WTC11 (cell line): ENCODE measurements at regions not wholly inside any gene's neighbourhood (a gene's known extent, or its start where the extent isn't known, plus 50 kb on each side); places are given as distances from the start of the nearest gene placed in this dataset.
"Not testable (repeated sequence)": the region's sequence is repeated elsewhere in the genome, so short reads cannot be mapped to it uniquely, and the experiment has no call there.

ENCODE experiments used
- CREM ChIP-seq: sonication (generic); formaldehyde crosslinking; IDR thresholded peaks from 2 replicates; pipeline ENCODE4 v1.8.1; 2022; ENCODE audit warnings: mild to moderate bottlenecking, missing genetic modification reagents, moderate library complexity
- E2F1 ChIP-seq: sonication (generic); formaldehyde crosslinking; IDR thresholded peaks from 2 replicates; pipeline ENCODE4 v1.8.0; 2022; ENCODE audit warnings: mild to moderate bottlenecking, missing genetic modification reagents
- E2F5 ChIP-seq: sonication (generic); formaldehyde crosslinking; IDR thresholded peaks from 2 replicates; pipeline ENCODE4 v1.8.1; 2022; ENCODE audit warnings: mild to moderate bottlenecking, moderate library complexity, missing genetic modification reagents
- EMX1 ChIP-seq: fragments of 250-450 bp; sonication (Bioruptor Pico); IDR thresholded peaks from 2 replicates; pipeline ENCODE4 v1.8.0; 2021; ENCODE audit warnings: mild to moderate bottlenecking
- JUN ChIP-seq: sonication (generic); formaldehyde crosslinking; IDR thresholded peaks from 2 replicates; pipeline ENCODE4 v1.8.0; 2023; ENCODE audit warnings: mild to moderate bottlenecking, missing genetic modification reagents
- NFYB ChIP-seq: sonication (generic); formaldehyde crosslinking; conservative IDR thresholded peaks from 2 replicates; pipeline ENCODE4 v1.8.0; 2022; ENCODE audit warnings: low read depth, missing genetic modification reagents
- NR2C2 ChIP-seq: sonication (generic); formaldehyde crosslinking; IDR thresholded peaks from 2 replicates; pipeline ENCODE4 v1.8.0; 2022; ENCODE audit warnings: mild to moderate bottlenecking, missing genetic modification reagents
- PREB ChIP-seq: sonication (generic); formaldehyde crosslinking; IDR thresholded peaks from 2 replicates; pipeline ENCODE4 v1.8.1; 2022; ENCODE audit warnings: mild to moderate bottlenecking, missing genetic modification reagents, moderate library complexity, borderline replicate concordance
- SMAD3 ChIP-seq: sonication (generic); formaldehyde crosslinking; IDR thresholded peaks from 2 replicates; pipeline ENCODE4 v1.8.0; 2022; ENCODE audit warnings: missing genetic modification reagents, mild to moderate bottlenecking, borderline replicate concordance
- SP1 ChIP-seq: sonication (generic); formaldehyde crosslinking; conservative IDR thresholded peaks from 2 replicates; pipeline ENCODE4 v1.8.1; 2022; ENCODE audit warnings: missing genetic modification reagents
- USF1 ChIP-seq: sonication (generic); formaldehyde crosslinking; IDR thresholded peaks from 2 replicates; pipeline ENCODE4 v1.8.0; 2022; ENCODE audit warnings: mild to moderate bottlenecking, missing genetic modification reagents
- TF ChIP-seq, protein P1 (sequence below): fragments of 200-600 bp; IDR thresholded peaks from 2 replicates; pipeline ENCODE4 v1.8.0; 2022; ENCODE audit warnings: antibody characterized with exemption
- TF ChIP-seq, protein P2 (sequence below): sonication (generic); formaldehyde crosslinking; conservative IDR thresholded peaks from 2 replicates; pipeline ENCODE4 v1.8.1; 2023; ENCODE audit warnings: mild to moderate bottlenecking, low read depth, missing genetic modification reagents, moderate library complexity
- TF ChIP-seq, protein P3 (sequence below): sonication (generic); formaldehyde crosslinking; IDR thresholded peaks from 2 replicates; pipeline ENCODE4 v1.8.1; 2022; ENCODE audit warnings: missing genetic modification reagents, borderline replicate concordance

DNA sequence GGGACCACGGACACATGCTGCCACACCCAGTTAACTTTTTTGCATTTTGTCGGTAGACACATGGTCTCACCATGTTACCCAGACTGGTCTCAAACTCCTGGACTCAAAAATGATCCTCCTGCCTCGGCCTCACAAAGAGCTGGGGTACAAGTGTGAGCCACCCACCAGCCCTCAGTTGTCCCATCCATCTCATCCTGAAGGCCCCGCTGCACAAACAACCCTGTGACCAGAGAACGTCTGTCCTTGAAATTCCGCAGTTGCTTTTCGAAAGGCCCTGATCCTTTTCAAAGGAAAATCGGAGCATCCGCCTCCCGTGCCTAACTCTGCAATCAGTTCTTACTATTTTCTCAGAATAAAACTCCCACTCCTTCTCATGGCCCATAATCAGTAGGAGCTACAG is 138.3 kb upstream of the USP29 start:
- TF ChIP-seq, protein P1, sequence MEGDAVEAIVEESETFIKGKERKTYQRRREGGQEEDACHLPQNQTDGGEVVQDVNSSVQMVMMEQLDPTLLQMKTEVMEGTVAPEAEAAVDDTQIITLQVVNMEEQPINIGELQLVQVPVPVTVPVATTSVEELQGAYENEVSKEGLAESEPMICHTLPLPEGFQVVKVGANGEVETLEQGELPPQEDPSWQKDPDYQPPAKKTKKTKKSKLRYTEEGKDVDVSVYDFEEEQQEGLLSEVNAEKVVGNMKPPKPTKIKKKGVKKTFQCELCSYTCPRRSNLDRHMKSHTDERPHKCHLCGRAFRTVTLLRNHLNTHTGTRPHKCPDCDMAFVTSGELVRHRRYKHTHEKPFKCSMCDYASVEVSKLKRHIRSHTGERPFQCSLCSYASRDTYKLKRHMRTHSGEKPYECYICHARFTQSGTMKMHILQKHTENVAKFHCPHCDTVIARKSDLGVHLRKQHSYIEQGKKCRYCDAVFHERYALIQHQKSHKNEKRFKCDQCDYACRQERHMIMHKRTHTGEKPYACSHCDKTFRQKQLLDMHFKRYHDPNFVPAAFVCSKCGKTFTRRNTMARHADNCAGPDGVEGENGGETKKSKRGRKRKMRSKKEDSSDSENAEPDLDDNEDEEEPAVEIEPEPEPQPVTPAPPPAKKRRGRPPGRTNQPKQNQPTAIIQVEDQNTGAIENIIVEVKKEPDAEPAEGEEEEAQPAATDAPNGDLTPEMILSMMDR = not testable (repeated sequence)
- not testable (repeated sequence) for TF ChIP-seq JUN; USF1 (CRISPR knock-in tag); NR2C2; E2F5 (CRISPR knock-in tag); SP1 (CRISPR knock-in tag); EMX1; E2F1 (CRISPR knock-in tag); SMAD3; CREM (CRISPR knock-in tag); PREB (CRISPR knock-in tag); NFYB (CRISPR knock-in tag)
- TF ChIP-seq, protein P2, sequence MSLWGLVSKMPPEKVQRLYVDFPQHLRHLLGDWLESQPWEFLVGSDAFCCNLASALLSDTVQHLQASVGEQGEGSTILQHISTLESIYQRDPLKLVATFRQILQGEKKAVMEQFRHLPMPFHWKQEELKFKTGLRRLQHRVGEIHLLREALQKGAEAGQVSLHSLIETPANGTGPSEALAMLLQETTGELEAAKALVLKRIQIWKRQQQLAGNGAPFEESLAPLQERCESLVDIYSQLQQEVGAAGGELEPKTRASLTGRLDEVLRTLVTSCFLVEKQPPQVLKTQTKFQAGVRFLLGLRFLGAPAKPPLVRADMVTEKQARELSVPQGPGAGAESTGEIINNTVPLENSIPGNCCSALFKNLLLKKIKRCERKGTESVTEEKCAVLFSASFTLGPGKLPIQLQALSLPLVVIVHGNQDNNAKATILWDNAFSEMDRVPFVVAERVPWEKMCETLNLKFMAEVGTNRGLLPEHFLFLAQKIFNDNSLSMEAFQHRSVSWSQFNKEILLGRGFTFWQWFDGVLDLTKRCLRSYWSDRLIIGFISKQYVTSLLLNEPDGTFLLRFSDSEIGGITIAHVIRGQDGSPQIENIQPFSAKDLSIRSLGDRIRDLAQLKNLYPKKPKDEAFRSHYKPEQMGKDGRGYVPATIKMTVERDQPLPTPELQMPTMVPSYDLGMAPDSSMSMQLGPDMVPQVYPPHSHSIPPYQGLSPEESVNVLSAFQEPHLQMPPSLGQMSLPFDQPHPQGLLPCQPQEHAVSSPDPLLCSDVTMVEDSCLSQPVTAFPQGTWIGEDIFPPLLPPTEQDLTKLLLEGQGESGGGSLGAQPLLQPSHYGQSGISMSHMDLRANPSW (CRISPR knock-in tag) = not testable (repeated sequence)
- TF ChIP-seq, protein P3, sequence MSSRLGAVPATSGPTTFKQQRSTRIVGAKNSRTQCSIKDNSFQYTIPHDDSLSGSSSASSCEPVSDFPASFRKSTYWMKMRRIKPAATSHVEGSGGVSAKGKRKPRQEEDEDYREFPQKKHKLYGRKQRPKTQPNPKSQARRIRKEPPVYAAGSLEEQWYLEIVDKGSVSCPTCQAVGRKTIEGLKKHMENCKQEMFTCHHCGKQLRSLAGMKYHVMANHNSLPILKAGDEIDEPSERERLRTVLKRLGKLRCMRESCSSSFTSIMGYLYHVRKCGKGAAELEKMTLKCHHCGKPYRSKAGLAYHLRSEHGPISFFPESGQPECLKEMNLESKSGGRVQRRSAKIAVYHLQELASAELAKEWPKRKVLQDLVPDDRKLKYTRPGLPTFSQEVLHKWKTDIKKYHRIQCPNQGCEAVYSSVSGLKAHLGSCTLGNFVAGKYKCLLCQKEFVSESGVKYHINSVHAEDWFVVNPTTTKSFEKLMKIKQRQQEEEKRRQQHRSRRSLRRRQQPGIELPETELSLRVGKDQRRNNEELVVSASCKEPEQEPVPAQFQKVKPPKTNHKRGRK (CRISPR knock-in tag) = not testable (repeated sequence)
